Suppressor macrophage treated with lipopolysaccharide for 1 hour (primary cell): ENCODE measurements at regions not wholly inside any gene's neighbourhood (a gene's known extent, or its start where the extent isn't known, plus 50 kb on each side); places are given as distances from the start of the nearest gene placed in this dataset.

ENCODE experiments used
- DNase-seq, 3 donors: peaks; one replicate each; pipeline ENCODE4 v3.0.0-alpha.2; 2020 to 2022

GRCh38 chr1:13878021-13878420, 178.0 kb downstream of the PRDM2 start:
- DNase-seq: no peak

- DNase-seq: no peak
These were observed 178.5 kb downstream of the PRDM2 start for GRCh38 chr1:13878451-13878850.

GRCh38 chr1:13881385-13882088, 181.5 kb downstream of the PRDM2 start:
- DNase-seq: no peak

GRCh38 chr1:13888351-13888986, 188.5 kb downstream of the PRDM2 start:
- DNase-seq: no peak

GRCh38 chr1:13889495-13889894, 189.5 kb downstream of the PRDM2 start:
- DNase-seq: no peak

GRCh38 chr1:13890766-13891165, 190.8 kb downstream of the PRDM2 start:
- no peak for DNase-seq

- DNase-seq: no peak
These were observed 192.2 kb downstream of the PRDM2 start for GRCh38 chr1:13892198-13892597.

GRCh38 chr1:13892671-13893325, 192.8 kb downstream of the PRDM2 start:
- no peak for DNase-seq

GRCh38 chr1:13893409-13893821, 193.4 kb downstream of the PRDM2 start:
- no peak for DNase-seq

- no peak for DNase-seq
These were observed 196.9 kb downstream of the PRDM2 start for GRCh38 chr1:13896932-13897331.

- DNase-seq: no peak
These were observed 198.4 kb downstream of the PRDM2 start for GRCh38 chr1:13898406-13898805.

GRCh38 chr1:13899856-13900255, 199.9 kb downstream of the PRDM2 start:
- no peak for DNase-seq

- DNase-seq: no peak
These were observed 200.6 kb downstream of the PRDM2 start for GRCh38 chr1:13900583-13900982.

- no peak for DNase-seq
These were observed 201.1 kb downstream of the PRDM2 start for GRCh38 chr1:13901039-13901438.

GRCh38 chr1:13901597-13901996, 201.6 kb downstream of the PRDM2 start:
- no peak for DNase-seq

GRCh38 chr1:13908128-13908527, 208.1 kb downstream of the PRDM2 start:
- DNase-seq: no peak

GRCh38 chr1:13911697-13912619, 212.0 kb downstream of the PRDM2 start:
- DNase-seq: no peak

GRCh38 chr1:13913396-13913795, 213.4 kb downstream of the PRDM2 start:
- DNase-seq: no peak

GRCh38 chr1:13916530-13916929, 216.5 kb downstream of the PRDM2 start:
- no peak for DNase-seq

GRCh38 chr1:13917607-13918006, 217.6 kb downstream of the PRDM2 start:
- no peak for DNase-seq

- no peak for DNase-seq
These were observed 218.9 kb downstream of the PRDM2 start for GRCh38 chr1:13918862-13919261.

GRCh38 chr1:13921190-13921589, 221.2 kb downstream of the PRDM2 start:
- no peak for DNase-seq

- DNase-seq: no peak
These were observed 222.6 kb downstream of the PRDM2 start for GRCh38 chr1:13922466-13923110.
